ENCODE measurements at regions not wholly inside any gene's neighbourhood (a gene's known extent, or its start where the extent isn't known, plus 50 kb on each side); places are given as distances from the start of the nearest gene placed in this dataset.
"Not testable (repeated sequence)": the region's sequence is repeated elsewhere in the genome, so short reads cannot be mapped to it uniquely, and the experiment has no call there.

DNA sequence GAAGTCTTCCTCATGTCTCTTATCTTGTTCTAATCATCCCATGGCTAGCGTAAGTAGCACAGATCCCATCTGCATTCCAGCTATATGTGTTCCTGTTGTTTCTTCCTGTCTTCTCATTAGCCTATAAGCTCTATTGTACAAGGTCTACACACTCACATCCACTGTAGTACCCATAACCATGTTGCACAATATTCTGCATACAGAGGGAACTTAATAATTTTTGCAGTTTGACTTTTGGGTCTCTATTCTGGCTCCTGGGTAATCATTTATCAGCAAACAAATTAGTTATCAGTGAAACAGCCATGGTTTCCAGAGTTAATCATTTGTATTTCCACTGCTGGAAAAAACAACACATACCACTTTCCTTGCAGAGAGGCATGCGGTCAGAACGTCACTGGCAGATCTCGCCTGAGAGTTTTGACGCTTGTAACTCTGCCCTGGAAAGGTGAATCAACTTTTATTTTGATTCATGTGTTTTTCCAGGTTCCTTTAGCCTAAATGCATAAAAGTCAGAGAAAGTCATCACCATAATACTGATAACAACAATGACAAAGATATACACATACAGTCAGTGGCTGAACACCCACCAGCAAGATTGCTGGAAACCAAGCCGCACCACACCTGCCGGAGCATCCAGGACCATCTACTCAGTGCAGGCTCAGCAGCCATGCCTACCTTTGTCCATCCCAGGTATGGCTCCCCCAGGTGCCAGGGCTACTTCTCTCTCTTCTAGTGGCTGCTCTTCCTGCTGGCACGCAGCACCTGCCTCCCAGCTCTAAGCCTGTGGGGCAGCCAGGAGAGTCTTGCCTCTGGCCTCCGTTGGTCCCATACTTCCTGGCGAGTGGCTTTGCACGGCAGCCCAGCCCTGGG is 158.2 kb downstream of the QRSL1 start:
- H3K27ac ChIP-seq, result no peak overlapping the region

DNA sequence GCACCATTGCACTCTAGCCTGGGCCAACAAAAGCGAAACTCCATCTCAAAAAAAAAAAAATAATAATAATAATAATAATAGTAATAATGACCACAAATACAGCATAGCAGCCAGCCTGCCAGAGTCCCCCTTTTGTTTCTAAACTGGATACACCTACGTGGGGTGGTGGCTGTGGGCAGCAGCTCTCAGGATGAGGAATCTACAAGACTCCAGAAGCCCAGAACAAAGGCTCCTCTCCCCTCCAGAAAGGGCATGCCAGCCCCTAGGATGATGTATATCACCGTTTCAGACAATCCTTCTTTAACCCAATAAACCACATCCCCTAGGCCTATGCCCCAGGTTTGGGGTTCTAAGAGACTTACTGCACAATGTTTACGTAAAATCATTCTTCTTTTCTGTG is 155.9 kb downstream of the QRSL1 start:
- no peak for TF ChIP-seq CTCF (conservative IDR thresholded peaks at IDR 0.05)
- H3K27ac ChIP-seq, result no peak overlapping the region

More for the DNA sequence above, 158.2 kb downstream of the QRSL1 start:
- no peak for TF ChIP-seq CTCF (conservative IDR thresholded peaks at IDR 0.05)

GRCh38 chr6:106783640-106784566 is 154.5 kb downstream of the QRSL1 start:
- peak overlapping the region; percentile 69 for H3K27ac ChIP-seq

GRCh38 chr6:106782536-106783285 is 153.3 kb downstream of the QRSL1 start:
- H3K27ac ChIP-seq, result peak overlapping the region; percentile 69

More at GRCh38 chr6:106783640-106784566, 154.5 kb downstream of the QRSL1 start:
- TF ChIP-seq CTCF (conservative IDR thresholded peaks at IDR 0.05), result no peak

DNA sequence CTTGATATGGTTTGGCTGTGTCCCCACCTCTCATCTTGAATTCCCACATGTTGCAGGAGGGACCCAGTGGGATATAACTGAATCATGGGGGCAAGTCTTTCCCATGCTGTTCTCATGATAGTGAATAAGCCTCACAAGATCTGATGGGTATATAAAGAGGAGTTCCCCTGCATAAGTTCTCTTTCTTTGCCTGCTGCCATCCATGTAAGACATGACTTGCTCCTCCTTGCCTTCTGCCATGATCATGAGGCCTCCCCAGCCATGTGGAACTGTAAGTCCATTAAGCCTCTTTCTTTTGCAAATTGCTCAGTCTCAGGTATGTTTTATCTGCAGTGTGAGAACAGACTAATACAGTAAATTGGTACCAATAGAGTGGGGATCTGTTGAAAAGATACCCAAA is 150.2 kb downstream of the QRSL1 start:
- H3K27ac ChIP-seq, result not testable (repeated sequence)

More at GRCh38 chr6:106782536-106783285, 153.3 kb downstream of the QRSL1 start:
- no peak for TF ChIP-seq CTCF (conservative IDR thresholded peaks at IDR 0.05)

- no peak for TF ChIP-seq CTCF (conservative IDR thresholded peaks at IDR 0.05)
Observed at GRCh38 chr6:106778943-106779342, 149.6 kb downstream of the QRSL1 start.

DNA sequence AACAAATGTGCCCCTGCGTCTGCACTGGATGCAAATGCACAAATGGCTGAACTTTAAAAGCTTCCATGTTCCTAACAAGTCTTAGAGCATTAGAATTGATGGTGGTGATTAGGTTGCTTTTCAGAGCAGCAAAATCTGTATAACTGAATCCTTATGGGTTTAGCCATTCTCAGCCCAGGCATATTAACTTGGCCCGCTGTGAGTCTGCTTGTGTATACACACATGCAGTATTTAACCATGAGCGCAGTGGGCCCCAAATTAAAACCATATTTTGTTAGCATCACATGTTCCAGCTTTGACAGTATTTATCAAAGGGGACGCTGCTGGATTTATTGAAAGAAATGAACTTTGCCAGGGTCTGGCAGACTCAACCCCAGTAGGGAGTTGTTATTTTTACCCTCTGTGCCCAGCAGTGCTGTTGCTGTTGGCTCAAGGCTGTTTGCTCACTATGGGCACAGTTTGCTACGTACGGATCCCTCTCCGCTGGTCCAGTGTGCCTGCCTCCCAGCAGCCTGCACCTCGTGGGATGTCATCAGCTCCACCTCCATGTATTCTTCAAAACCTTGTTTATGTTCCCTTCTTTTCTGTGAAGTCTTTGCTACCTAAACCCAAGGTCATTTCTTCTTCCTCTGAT is 144.7 kb downstream of the QRSL1 start:
- TF ChIP-seq CTCF (conservative IDR thresholded peaks at IDR 0.05), result no peak
- H3K27ac ChIP-seq, result peak overlapping the region; percentile 72

More at GRCh38 chr6:106778943-106779342, 149.6 kb downstream of the QRSL1 start:
- H3K27ac ChIP-seq, result no peak overlapping the region

All from VCaP (cell line).